GM04503 (cell line): ENCODE measurements at regions not wholly inside any gene's neighbourhood (a gene's known extent, or its start where the extent isn't known, plus 50 kb on each side); places are given as distances from the start of the nearest gene placed in this dataset.
A peak's percentile ranks its signal among the peaks of the same experiment; 100 is the strongest.

Experiments used
- DNase-seq: peaks from one replicate; pipeline ENCODE4 v3.0.0-alpha.2; 2012; ENCODE audit warnings: low read depth

- peak; percentile 30 for DNase-seq
Measured at GRCh38 chr10:78829565-78829964, 239.2 kb upstream of the ZMIZ1 start.

GRCh38 chr10:78830062-78830975 is 238.4 kb upstream of the ZMIZ1 start:
- no peak for DNase-seq

- DNase-seq: no peak
Measured at GRCh38 chr10:78830976-78831375, 237.8 kb upstream of the ZMIZ1 start.

- no peak for DNase-seq
Measured at GRCh38 chr10:78831461-78831860, 237.3 kb upstream of the ZMIZ1 start.

GRCh38 chr10:78832281-78832680 is 236.5 kb upstream of the ZMIZ1 start:
- DNase-seq: no peak

- no peak for DNase-seq
Measured at GRCh38 chr10:78838141-78838657, 230.6 kb upstream of the ZMIZ1 start.

GRCh38 chr10:78843495-78843894 is 225.3 kb upstream of the ZMIZ1 start:
- DNase-seq: no peak

- no peak for DNase-seq
Measured at GRCh38 chr10:78844960-78845607, 223.7 kb upstream of the ZMIZ1 start.

GRCh38 chr10:78846071-78846470 is 222.7 kb upstream of the ZMIZ1 start:
- no peak for DNase-seq

GRCh38 chr10:78846760-78847159 is 222.0 kb upstream of the ZMIZ1 start:
- DNase-seq: no peak

- no peak for DNase-seq
Measured at GRCh38 chr10:78847485-78847884, 221.3 kb upstream of the ZMIZ1 start.

- no peak for DNase-seq
Measured at GRCh38 chr10:78849115-78849514, 219.7 kb upstream of the ZMIZ1 start.

- no peak for DNase-seq
Measured at GRCh38 chr10:78849731-78850130, 219.0 kb upstream of the ZMIZ1 start.

- DNase-seq: no peak
Measured at GRCh38 chr10:78850644-78851435, 217.9 kb upstream of the ZMIZ1 start.

GRCh38 chr10:78851647-78852046 is 217.1 kb upstream of the ZMIZ1 start:
- no peak for DNase-seq

- DNase-seq: no peak
Measured at GRCh38 chr10:78852466-78853240, 216.1 kb upstream of the ZMIZ1 start.

- DNase-seq: no peak
Measured at GRCh38 chr10:78853864-78854263, 214.9 kb upstream of the ZMIZ1 start.

- DNase-seq: no peak
Measured at GRCh38 chr10:78856421-78856820, 212.3 kb upstream of the ZMIZ1 start.

GRCh38 chr10:78857193-78857592 is 211.6 kb upstream of the ZMIZ1 start:
- no peak for DNase-seq

GRCh38 chr10:78859266-78859665 is 209.5 kb upstream of the ZMIZ1 start:
- DNase-seq: no peak

GRCh38 chr10:78859769-78860168 is 209.0 kb upstream of the ZMIZ1 start:
- DNase-seq: no peak
